Urinary bladder (tissue), 3 donors: ENCODE measurements at regions not wholly inside any gene's neighbourhood (a gene's known extent, or its start where the extent isn't known, plus 50 kb on each side); places are given as distances from the start of the nearest gene placed in this dataset.

Source experiments
- DNase-seq: peaks from one replicate; pipeline ENCODE4 v3.0.0-alpha.2; 2015; ENCODE audit errors: extremely low spot score
- H3K27ac ChIP-seq: one replicate; pipeline ENCODE4 v1.5.1; 2013; ENCODE audit warnings: low read depth, mild to moderate bottlenecking, moderate library complexity
- H3K36me3 ChIP-seq: one replicate; pipeline ENCODE4 v1.6.1; 2013; ENCODE audit warnings: mild to moderate bottlenecking, moderate library complexity; ENCODE audit not compliant: insufficient read depth
- H3K4me1 ChIP-seq: one replicate; pipeline ENCODE4 v1.6.1; 2013; ENCODE audit warnings: mild to moderate bottlenecking, moderate library complexity; ENCODE audit not compliant: insufficient read depth
- H3K4me3 ChIP-seq: one replicate; pipeline ENCODE4 v1.5.1; 2013; ENCODE audit warnings: low read depth, low read length
- WGBS: extraction: QIAGEN DNeasy Blood & Tissue Kit; methylation state at CpG from one replicate; pipeline ENCODE4 v1.1.7; 2013; 5-methylcytosine and 5-hydroxymethylcytosine counted together
- donor health status: healthy with polysubstance abuse.
- donor health status: healthy.

DNA sequence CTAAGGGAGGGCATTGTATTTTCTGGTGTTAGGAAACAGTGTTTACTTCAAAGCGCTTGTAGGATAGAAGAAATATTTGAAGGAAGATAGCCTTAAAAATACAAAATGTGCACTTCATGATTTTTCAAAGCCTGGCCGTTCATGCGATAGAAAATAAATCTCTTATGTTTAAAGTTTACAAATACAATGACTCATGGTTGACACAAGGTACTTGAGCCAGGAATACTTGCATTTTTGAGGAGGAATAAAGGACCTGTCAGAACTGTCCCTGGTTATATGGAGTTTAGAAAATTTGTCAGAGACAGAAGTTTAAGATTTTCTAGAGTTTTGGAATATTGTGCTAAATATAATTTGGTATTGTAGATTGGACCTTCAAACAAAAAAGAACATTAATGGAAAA, 1223.2 kb upstream of the SLC10A2 start:
- 49% methylated on average over 3 of the region's 3 CpGs for WGBS

DNA sequence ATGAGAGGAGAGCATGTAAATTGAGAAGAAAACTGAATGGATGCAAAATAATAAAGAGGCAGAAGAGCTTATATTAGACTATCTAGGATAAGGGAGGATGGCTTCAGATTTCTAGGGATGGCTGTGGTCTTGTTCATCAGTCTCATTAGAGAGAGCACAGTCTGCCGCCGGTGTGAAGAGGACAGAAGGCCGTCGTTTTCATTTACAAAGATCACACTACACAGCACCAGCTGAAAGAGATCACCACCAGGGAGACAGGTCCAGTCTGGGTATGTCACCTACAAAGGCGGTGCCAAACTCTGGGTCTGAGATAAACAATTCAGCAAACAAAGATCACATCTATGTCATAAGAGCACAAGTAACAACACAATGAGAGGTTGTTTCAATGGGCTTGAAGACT, 1222.3 kb upstream of the SLC10A2 start:
- DNase-seq = no peak
- Histone ChIP-seq H3K4me3 (no peak overlapping the region), H3K27ac (no peak overlapping the region), H3K4me1 (no peaks in the 10 kb centered on the region), H3K36me3 (no peaks in the 10 kb centered on the region)
- WGBS = 86% methylated on average over 5 of the region's 5 CpGs

More for the DNA sequence above, 1223.2 kb upstream of the SLC10A2 start:
- Histone ChIP-seq H3K4me1 (no peaks in the 10 kb centered on the region), H3K27ac (no peak overlapping the region), H3K4me3 (no peak overlapping the region), H3K36me3 (no peaks in the 10 kb centered on the region)
- DNase-seq = no peak

GRCh38 chr13:104286566-104287290, 1220.5 kb upstream of the SLC10A2 start:
- no peak for DNase-seq

GRCh38 chr13:104281910-104282309, 1215.7 kb upstream of the SLC10A2 start:
- 78% methylated on average over 4 of the region's 4 CpGs for WGBS
- Histone ChIP-seq H3K4me3 (no peak overlapping the region), H3K36me3 (no peaks in the 10 kb centered on the region), H3K27ac (no peak overlapping the region), H3K4me1 (no peaks in the 10 kb centered on the region)
- DNase-seq = no peak

More at GRCh38 chr13:104286566-104287290, 1220.5 kb upstream of the SLC10A2 start:
- no peak overlapping the region for H3K27ac ChIP-seq
- WGBS = 44% methylated on average over 4 of the region's 4 CpGs
- no peaks in the 10 kb centered on the region for H3K36me3 ChIP-seq
- H3K4me3 ChIP-seq = no peak overlapping the region
- no peaks in the 10 kb centered on the region for H3K4me1 ChIP-seq

- Histone ChIP-seq H3K4me3 (no peak overlapping the region), H3K36me3 (no peaks in the 10 kb centered on the region), H3K27ac (no peak overlapping the region), H3K4me1 (no peaks in the 10 kb centered on the region)
- 74% methylated on average over 3 of the region's 3 CpGs for WGBS
- no peak for DNase-seq
These were observed 1204.5 kb upstream of the SLC10A2 start for GRCh38 chr13:104270731-104271130.

DNA sequence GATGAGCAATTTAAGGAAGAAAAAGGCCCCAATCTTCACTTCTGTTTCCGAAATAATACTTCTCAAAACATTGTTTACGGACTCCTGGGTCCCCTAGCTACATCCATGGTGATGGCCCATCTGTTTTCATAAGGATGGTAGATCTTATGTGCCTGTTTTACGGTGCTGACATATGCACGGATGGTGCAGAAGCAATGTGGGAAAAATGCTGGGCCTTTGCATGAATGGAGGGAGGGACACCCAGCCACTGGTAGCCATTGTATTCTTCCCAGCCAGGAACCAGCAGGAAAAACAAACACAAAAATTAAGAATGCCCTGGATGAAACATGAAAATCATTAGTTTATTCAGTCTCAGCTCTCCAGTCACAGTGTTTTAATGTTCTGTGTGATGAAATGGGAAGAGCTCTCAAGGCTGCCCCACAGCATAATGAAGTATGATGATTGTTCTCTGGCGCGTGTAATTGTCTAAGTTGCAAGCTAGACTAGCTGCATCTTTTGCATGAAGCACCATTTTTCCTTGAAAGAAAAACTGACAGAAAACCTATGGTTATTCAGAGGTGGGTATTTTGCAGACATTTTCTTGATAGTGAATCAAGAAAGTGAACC, 1201.1 kb upstream of the SLC10A2 start:
- no peak overlapping the region for H3K4me3 ChIP-seq
- DNase-seq = no peak
- H3K4me1 ChIP-seq = no peaks in the 10 kb centered on the region
- WGBS = 89% methylated on average over 6 of the region's 6 CpGs
- no peak overlapping the region for H3K27ac ChIP-seq
- no peaks in the 10 kb centered on the region for H3K36me3 ChIP-seq

DNA sequence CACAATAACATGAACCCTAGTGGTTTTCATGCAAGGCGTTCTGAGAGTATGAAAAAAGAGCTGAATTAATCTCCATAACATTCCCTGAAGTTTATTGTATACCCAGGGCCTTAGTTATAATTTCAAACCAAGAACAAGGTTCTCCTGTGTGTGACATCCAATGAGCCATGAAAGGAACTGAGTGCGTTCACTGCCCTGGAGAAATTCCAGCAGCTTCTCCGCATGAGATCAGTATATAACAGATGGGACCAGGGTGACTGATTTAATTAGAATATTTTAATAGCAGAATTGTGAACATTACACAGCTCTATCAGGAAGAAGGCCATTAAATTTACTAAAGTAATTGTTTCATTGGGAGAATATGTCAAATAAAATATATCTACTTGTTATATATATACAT, 1190.5 kb upstream of the SLC10A2 start:
- no peak for DNase-seq
- no peaks in the 10 kb centered on the region for H3K36me3 ChIP-seq
- H3K4me1 ChIP-seq = no peaks in the 10 kb centered on the region
- no peak overlapping the region for H3K27ac ChIP-seq
- no peak overlapping the region for H3K4me3 ChIP-seq
- WGBS = 74% methylated on average over 3 of the region's 3 CpGs

GRCh38 chr13:104253063-104253680, 1187.0 kb upstream of the SLC10A2 start:
- 29% methylated on average over 5 of the region's 5 CpGs for WGBS
- Histone ChIP-seq H3K36me3 (no peaks in the 10 kb centered on the region), H3K4me1 (no peaks in the 10 kb centered on the region), H3K4me3 (no peak overlapping the region), H3K27ac (no peak overlapping the region)
- no peak for DNase-seq

- H3K27ac ChIP-seq = no peak overlapping the region
- H3K4me3 ChIP-seq = no peak overlapping the region
- H3K36me3 ChIP-seq = no peaks in the 10 kb centered on the region
- DNase-seq = no peak
- no peaks in the 10 kb centered on the region for H3K4me1 ChIP-seq
These were observed 1185.7 kb upstream of the SLC10A2 start for GRCh38 chr13:104251931-104252330.

DNA sequence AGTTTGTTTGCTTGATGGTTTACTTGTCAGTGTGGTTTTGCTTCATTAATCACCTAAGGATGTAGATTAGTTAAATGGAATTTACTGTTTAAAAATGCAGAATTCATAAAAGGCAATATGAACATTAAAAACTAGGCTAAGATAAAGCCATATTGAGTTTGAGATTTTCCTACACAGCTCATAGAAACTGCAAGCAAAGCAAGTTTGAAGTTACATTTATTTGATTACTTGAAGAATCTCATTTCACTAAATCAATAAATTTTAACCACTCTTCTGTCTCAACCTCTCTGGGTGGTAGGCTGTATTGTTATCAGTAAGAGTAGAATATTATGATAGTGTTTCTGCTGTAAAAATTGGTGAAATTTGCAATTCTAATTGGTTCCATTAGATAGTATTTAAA, 1180.7 kb upstream of the SLC10A2 start:
- H3K4me1 ChIP-seq = no peaks in the 10 kb centered on the region
- no peak overlapping the region for H3K4me3 ChIP-seq
- no peaks in the 10 kb centered on the region for H3K36me3 ChIP-seq
- DNase-seq = no peak
- H3K27ac ChIP-seq = no peak overlapping the region

DNA sequence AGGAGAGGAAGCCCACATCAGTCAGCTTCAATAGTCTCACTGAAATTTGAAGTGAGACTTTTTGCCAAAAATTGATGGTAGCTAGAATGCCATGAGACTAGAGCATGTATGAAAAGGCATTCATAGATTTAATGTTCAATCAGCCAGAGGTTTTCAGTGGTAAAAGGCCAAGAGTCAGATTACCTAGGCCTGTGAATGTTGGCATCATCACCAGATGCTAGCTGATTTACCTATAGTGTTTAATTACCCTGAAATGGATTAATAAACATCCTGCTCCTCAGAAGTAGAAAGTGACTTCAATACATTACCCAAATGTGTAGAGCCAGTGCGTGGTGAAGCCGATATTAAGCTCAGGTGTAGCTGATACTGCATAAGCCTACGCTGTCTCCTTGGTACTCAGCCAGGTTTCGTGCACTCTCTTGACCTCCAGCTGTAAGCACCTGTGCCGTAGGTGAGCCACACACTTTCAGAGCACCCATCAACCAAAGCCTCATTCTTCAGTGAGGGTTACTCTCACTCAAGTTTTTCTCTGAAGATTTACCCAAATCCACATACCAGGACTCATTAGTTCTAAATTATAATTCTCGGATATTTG, 1140.3 kb upstream of the SLC10A2 start:
- DNase-seq = no peak
- Histone ChIP-seq H3K36me3 (no peaks in the 10 kb centered on the region), H3K27ac (no peak overlapping the region), H3K4me1 (no peaks in the 10 kb centered on the region), H3K4me3 (no peak overlapping the region)
- WGBS = 95% methylated on average over 6 of the region's 6 CpGs

GRCh38 chr13:104204177-104204576, 1138.0 kb upstream of the SLC10A2 start:
- no peaks in the 10 kb centered on the region for H3K4me1 ChIP-seq
- H3K4me3 ChIP-seq = no peak overlapping the region
- DNase-seq = no peak
- H3K27ac ChIP-seq = no peak overlapping the region
- 85% methylated on average over 2 of the region's 2 CpGs for WGBS
- no peaks in the 10 kb centered on the region for H3K36me3 ChIP-seq

GRCh38 chr13:104198801-104199200, 1132.6 kb upstream of the SLC10A2 start:
- Histone ChIP-seq H3K36me3 (no peaks in the 10 kb centered on the region), H3K27ac (no peak overlapping the region), H3K4me3 (no peak overlapping the region), H3K4me1 (no peaks in the 10 kb centered on the region)
- WGBS = 56% methylated on average over 1 of the region's 1 CpG
- DNase-seq = no peak

GRCh38 chr13:104196611-104197010, 1130.4 kb upstream of the SLC10A2 start:
- no peak for DNase-seq
- 82% methylated on average over 5 of the region's 5 CpGs for WGBS
- no peaks in the 10 kb centered on the region for H3K36me3 ChIP-seq
- no peak overlapping the region for H3K27ac ChIP-seq
- H3K4me1 ChIP-seq = no peaks in the 10 kb centered on the region
- H3K4me3 ChIP-seq = no peak overlapping the region
